AG04450 (cell line): ENCODE measurements at regions not wholly inside any gene's neighbourhood (a gene's known extent, or its start where the extent isn't known, plus 50 kb on each side); places are given as distances from the start of the nearest gene placed in this dataset.

Experiments
- CTCF ChIA-PET: fragments of 300-600, 350-600 bp; formaldehyde crosslinking; extraction: SDS; loops from one replicate; lab custom pipeline; 2022; ENCODE audit warnings: antibody characterized with exemption, inconsistent platforms; lab: Charles Lee
- POLR2A ChIA-PET: fragments of 350-600 bp; formaldehyde crosslinking; extraction: SDS; loops from one replicate; lab custom pipeline; 2021; ENCODE audit warnings: antibody characterized with exemption, inconsistent platforms; lab: Yijun Ruan, JAX
- DNase-seq: peaks from one replicate; pipeline ENCODE4 v3.0.0-alpha.2; 2011; ENCODE audit warnings: low read depth, low spot score
- H3K27ac ChIP-seq: one replicate; pipeline ENCODE4 v1.5.1; 2012; ENCODE audit warnings: low read depth, low read length, control low read depth
- H3K27me3 ChIP-seq: one replicate; pipeline ENCODE4 v1.6.0; 2012; ENCODE audit warnings: low read length; ENCODE audit not compliant: control insufficient read depth, insufficient read depth
- H3K4me3 ChIP-seq: 2 replicates; pipeline ENCODE4 v1.5.1; 2011; ENCODE audit warnings: mild to moderate bottlenecking, low read depth, low read length, control low read depth
- H3K9me3 ChIP-seq: 2 replicates; pipeline ENCODE4 v1.5.1; 2012; ENCODE audit warnings: low read length; ENCODE audit not compliant: control insufficient read depth, insufficient read depth
- TF ChIP-seq, protein P1 (sequence below): IDR thresholded peaks from 2 replicates; pipeline ENCODE4 v1.5.1; 2011; ENCODE audit warnings: low read depth, low read length, control low read depth, inconsistent platforms

DNA sequence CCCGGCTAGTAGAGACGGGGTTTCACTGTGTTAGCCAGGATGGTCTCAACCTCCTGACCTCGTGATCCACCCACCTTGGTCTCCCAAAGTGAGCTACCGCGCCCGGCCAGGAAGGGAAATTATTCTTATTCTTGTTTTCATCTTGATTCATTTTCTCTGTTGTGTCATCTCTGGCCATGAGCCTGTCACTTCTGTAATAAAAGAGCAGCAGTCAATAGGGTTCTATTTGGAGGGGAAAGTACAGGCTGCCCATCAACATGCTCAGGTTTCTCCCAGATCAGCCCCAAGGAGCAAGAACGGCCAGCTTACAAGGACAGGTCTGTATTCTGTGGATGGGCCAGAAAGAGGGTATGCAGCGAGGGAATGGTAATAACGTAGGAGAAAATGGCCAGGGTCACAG, 345.0 kb downstream of the PREX1 start:
- POLR2A ChIA-PET: no interaction called here
- TF ChIP-seq, protein P1, sequence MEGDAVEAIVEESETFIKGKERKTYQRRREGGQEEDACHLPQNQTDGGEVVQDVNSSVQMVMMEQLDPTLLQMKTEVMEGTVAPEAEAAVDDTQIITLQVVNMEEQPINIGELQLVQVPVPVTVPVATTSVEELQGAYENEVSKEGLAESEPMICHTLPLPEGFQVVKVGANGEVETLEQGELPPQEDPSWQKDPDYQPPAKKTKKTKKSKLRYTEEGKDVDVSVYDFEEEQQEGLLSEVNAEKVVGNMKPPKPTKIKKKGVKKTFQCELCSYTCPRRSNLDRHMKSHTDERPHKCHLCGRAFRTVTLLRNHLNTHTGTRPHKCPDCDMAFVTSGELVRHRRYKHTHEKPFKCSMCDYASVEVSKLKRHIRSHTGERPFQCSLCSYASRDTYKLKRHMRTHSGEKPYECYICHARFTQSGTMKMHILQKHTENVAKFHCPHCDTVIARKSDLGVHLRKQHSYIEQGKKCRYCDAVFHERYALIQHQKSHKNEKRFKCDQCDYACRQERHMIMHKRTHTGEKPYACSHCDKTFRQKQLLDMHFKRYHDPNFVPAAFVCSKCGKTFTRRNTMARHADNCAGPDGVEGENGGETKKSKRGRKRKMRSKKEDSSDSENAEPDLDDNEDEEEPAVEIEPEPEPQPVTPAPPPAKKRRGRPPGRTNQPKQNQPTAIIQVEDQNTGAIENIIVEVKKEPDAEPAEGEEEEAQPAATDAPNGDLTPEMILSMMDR: no peak
- no peak for DNase-seq
- CTCF ChIA-PET: no interaction called here
- Histone ChIP-seq H3K27ac (no peak overlapping the region), H3K9me3 (no peaks in the 10 kb centered on the region), H3K4me3 (no peak overlapping the region), H3K27me3 (peaks cover 10% of the 10 kb centered on the region)

DNA sequence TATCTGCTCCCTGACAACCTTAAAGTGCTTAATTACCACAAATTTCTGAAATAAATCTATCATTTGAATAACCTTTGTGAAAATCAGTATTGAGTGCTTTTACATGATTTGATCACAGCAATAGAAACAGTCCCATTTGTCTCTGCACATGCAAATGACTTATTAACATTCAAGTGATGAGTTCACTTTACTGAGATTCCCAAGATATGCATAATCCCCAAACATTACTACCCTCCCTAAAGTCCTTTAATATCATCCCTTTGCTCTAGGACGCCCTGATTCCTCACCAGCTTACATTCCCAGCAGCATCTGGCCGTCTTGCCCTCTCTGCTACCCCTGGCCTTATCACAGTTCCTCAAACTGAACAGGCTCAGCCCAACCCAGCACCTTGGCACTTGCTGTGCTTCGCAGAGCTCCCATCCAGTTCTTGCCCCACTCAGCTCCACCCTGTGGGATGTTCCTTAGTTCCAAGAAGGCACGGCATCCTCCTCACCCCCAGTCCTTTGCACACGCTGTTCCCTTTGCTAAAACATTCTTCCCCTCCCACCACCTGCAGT, 347.5 kb downstream of the PREX1 start:
- Histone ChIP-seq H3K27ac (no peak overlapping the region), H3K9me3 (no peaks in the 10 kb centered on the region), H3K27me3 (peaks cover 10% of the 10 kb centered on the region), H3K4me3 (no peak overlapping the region)
- no peak for DNase-seq
- ChIA-PET POLR2A (no interaction called here), CTCF (no interaction called here)
- TF ChIP-seq, protein P1: no peak

DNA sequence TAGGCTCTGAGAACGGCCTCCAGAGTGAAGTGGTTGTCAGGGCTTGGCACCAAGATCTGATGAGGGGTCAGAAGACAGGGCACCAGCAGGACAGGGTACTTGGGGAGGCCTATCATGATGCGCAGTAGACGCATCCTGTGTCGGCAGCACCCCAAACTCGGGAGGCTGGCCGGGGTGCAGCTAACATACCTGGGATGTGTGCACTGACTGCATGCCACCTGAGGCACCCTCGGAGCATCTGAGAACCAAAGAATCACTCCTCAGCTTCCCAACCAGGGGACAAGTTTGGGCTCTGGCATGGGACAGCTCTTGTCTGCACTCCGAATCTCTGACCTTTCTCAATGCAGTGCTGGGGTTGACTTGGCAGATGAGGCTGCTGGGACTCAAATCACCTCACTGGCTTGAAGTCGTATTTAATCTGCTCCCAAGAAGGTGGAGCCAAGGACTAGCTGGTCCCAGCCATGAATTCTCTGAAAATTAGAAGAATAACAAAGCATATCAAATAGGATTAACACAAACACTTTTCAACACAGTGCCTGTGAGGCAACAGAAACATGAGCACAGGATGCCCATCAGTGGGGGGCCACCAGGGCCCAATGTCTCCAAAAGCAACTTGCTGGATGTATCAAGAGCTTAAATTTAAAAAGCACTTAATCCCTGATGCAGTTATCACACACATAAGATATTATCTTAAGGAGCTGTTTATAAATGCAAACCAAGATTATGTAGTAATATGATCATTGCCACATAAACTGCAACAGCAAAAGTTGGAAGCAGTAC, 348.8 kb downstream of the PREX1 start:
- CTCF ChIA-PET: interaction anchor here (0.6 kb wide), 1 partner anchor 244 kb away, joined by 7 read pairs; no protein-coding TSS in a partner anchor
- TF ChIP-seq, protein P1: no peak
- H3K27me3 ChIP-seq: peaks cover 10% of the 10 kb centered on the region
- no peak overlapping the region for H3K4me3 ChIP-seq
- H3K27ac ChIP-seq: no peak overlapping the region
- no peak for DNase-seq
- no peaks in the 10 kb centered on the region for H3K9me3 ChIP-seq
- POLR2A ChIA-PET: no interaction called here

DNA sequence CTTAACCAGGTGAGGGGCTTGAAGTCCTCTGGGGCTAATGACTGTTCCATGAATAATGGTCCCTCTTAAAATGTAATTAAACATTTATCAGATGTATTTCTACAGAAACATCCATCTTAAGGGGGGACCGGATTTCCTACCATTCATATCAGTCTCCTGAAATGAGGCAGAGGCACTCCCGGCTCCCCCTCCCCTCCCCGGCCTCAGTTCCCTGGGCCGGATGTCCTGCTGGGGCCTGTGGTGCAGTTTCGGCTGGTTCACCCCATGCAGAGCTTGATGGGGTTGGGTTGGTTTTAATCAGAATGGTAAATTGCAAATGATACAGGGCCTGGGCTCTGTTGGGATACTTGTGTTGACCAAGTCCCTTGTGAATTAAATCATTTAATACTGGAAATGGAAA, 349.4 kb downstream of the PREX1 start:
- no peak for DNase-seq
- CTCF ChIA-PET: no interaction called here
- TF ChIP-seq, protein P1: no peak
- Histone ChIP-seq H3K27me3 (peaks cover 10% of the 10 kb centered on the region), H3K27ac (no peak overlapping the region), H3K9me3 (no peaks in the 10 kb centered on the region), H3K4me3 (no peak overlapping the region)
- POLR2A ChIA-PET: no interaction called here

DNA sequence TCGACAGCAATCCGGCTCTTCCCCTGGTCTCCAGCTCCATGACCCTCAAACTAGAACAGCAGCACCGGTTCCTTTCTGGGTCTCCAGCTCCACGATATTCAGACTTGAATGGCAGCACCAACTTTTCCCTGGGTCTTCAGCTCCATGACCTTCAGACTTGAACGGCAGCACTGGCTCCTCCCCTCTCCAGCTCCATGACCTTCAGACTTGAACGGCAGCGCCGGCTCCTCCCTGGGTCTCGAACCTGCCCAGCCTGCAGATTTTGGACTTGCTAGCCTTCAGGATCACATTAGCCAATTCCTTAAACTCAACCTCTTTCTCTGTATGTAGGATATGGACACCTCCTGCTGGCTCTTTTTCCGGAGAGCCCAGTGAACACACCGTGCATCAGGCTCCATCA, 350.9 kb downstream of the PREX1 start:
- no peak for DNase-seq
- ChIA-PET POLR2A (no interaction called here), CTCF (no interaction called here)
- no peak overlapping the region for H3K27ac ChIP-seq
- TF ChIP-seq, protein P1: no peak
- H3K4me3 ChIP-seq: no peak overlapping the region
- H3K27me3 ChIP-seq: peaks cover 9% of the 10 kb centered on the region
- H3K9me3 ChIP-seq: no peaks in the 10 kb centered on the region
